ENCODE measurements at regions not wholly inside any gene's neighbourhood (a gene's known extent, or its start where the extent isn't known, plus 50 kb on each side); places are given as distances from the start of the nearest gene placed in this dataset.

DNA sequence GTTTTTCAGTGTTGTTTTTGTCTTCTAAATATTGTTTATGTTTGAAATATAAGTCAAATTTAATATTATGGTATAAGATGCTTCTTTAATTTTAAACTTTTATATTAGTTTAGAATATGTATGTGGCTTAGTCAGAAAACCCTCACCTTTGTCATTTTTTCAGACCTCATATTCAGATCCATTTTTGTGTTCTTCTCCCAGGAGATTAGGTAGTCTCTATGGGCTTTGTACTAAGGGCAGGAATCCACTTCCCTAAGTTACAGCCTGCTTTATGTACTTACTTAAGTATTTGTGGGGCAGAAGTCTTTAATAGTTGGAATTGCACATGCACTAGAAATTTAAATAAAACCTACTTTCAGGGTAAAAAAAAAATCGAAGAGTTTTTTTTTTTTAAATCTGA is 63.5 kb upstream of the TENM3 start:
- TF ChIP-seq, protein P1, sequence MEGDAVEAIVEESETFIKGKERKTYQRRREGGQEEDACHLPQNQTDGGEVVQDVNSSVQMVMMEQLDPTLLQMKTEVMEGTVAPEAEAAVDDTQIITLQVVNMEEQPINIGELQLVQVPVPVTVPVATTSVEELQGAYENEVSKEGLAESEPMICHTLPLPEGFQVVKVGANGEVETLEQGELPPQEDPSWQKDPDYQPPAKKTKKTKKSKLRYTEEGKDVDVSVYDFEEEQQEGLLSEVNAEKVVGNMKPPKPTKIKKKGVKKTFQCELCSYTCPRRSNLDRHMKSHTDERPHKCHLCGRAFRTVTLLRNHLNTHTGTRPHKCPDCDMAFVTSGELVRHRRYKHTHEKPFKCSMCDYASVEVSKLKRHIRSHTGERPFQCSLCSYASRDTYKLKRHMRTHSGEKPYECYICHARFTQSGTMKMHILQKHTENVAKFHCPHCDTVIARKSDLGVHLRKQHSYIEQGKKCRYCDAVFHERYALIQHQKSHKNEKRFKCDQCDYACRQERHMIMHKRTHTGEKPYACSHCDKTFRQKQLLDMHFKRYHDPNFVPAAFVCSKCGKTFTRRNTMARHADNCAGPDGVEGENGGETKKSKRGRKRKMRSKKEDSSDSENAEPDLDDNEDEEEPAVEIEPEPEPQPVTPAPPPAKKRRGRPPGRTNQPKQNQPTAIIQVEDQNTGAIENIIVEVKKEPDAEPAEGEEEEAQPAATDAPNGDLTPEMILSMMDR (IDR thresholded peaks at IDR 0.05 in 8 of 11, conservative IDR thresholded peaks at IDR 0.05 in 3 of 11) = no peak
- no peak for TF ChIP-seq POLR2AphosphoS5 (IDR thresholded peaks at IDR 0.05)
- no peak for TF ChIP-seq POLR2A (IDR thresholded peaks at IDR 0.05)
